HUDEP-2 (cell line): ENCODE measurements at regions not wholly inside any gene's neighbourhood (a gene's known extent, or its start where the extent isn't known, plus 50 kb on each side); places are given as distances from the start of the nearest gene placed in this dataset.

Experiments
- DNase-seq, 76 experiments: peaks; one replicate each; lab custom pipeline; 2025; ENCODE audit not compliant: unreplicated experiment in 76 of 76; lab: John Stamatoyannopoulos, UW

DNA sequence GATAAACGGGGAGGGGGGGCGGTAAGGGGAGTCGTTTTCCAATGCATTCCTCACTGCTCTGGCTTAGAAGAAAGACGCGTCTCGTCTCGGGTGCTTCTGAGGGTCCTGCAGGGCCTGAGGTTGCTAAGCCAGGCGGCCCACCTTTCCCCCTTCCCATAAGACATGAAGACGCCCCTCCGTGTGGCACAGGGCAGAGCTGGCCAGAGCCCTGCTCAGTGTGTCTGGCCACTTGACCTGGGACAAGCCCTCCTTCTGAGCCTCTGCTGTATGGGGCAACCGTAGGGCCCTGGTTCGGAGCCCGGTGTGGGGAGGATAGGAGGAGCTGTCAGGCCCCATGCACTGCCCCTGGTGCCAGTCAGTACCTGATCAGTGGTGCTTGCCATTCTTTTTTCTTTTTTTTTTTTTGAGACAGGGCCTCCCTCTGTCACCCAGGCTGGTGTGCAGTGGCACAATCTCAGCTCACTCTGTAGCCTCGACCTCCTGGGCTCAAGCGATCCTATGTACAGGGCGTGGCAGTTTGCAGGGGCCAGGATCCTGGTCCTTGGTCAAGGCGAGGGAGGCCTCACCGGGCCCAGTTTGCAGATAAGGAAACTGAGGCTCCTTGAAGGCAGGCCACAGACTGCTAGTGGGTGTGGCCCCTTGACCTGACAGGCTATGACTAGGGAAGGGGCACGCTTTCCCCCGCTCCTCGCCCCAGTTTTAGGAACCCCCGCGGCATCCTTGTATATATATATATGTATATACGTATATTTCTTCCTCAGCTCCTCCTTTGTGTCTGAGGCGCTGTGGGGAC lies 172.3 kb upstream of the IER5L start:
- no peak for DNase-seq

DNA sequence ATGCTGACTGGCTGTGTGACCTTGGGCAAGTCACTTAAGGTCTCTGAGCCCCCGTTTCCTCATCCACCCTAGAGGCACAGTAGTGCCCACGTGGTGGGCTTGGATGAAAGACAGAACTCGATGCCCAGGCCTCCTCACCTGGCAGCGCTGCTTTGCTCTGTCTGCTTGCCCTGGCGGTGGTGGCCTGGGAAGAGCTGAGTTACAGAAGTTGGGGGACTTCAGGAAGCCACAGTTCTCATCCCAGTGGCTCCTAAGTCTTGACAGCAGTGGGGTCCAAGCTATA lies 171.5 kb upstream of the IER5L start:
- DNase-seq = no peak

DNA sequence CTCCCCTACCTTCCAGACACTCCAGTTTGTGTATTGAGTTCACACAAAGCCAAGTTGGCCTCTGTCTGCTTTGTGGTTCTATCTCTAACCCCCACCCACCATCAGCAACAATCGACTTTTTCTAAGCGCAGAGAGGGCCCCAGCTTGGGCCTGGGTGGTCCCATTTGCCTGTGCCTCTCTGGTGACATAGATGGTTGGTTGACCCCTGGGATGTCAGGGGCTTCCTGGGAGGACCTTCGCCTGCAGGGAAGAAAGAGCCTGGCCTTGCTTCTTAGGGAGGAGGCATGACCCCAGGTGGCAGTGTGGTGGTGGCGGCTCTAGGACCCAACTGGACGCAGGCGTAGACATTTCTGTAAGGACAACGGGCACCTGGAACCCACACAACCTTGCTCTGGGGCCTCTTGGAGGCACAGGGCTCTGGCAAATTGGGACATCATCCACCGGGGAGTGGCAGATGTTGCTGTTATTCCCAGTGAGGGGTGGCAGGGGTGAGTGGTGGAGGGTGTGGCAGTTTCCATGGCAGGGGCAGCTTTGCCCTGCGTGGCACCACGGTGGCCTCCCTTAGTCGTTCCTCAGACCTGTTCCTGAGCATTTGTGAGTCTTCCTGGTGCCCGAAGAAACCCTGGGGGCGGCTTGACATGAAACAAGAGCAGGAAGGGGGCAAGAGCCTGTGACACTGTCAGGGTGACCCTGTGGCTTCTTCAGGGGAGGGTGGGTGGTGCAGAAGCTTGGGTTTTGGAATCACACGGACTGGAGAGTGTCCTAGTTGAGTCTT lies 171.0 kb upstream of the IER5L start:
- no peak for DNase-seq

DNA sequence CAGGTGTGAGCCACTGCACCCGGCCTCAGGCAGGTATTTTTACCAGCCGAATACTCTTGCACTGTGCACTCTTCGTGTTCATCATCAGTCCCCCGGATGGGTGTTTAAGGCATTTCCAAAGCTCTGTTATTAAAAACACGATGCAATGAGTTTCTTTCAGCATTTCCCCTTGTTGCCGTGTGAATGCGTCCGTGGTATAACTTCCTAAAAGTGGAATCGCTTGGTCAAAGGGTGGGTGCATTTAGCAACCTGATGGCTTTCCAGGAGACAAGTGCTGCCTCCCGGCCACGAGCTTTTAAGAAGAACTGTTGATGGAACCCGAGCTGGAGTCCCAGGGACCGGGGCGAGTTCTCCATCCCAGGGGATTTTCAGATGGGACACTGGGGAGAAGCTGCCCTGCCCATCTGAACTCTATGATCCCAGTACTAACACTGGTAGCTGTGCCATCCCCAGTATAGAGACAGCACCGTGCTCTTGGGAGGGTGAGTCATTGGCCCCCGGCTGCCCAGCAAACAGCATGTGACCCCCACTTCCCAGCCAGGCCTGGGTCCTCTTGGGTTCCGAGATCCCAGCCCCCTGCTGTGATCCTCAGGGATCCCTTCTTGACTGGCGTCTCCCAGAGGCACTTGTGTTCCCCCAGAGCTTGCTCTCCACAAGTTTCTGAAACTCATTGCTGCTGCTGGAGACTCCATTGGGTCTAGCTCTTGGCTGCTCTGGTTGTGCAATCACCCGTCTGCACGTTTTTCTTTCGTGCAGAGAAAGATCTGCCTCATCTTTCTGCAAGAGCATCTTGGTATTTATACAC lies 169.5 kb upstream of the IER5L start:
- no peak for DNase-seq

DNA sequence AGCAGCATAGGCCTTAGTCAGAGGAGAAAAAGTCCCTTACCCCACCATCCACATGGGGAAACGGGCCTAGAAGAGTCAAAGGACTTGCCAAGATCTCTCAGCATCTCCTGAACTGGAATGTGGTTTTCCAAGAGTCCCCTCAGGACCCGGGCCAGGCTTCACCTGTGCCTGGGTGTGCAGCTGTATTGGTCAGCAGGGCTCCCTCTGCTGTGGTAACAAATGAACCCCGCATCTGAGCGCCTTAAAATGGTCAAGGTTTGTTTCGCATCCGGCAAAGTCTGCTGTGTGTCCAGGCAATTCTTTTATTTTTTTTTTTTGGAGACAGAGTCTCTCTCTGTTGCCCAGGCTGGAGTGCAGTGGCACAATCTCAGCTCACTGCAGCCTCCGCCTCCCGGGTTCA lies 168.0 kb upstream of the IER5L start:
- DNase-seq = no peak

DNA sequence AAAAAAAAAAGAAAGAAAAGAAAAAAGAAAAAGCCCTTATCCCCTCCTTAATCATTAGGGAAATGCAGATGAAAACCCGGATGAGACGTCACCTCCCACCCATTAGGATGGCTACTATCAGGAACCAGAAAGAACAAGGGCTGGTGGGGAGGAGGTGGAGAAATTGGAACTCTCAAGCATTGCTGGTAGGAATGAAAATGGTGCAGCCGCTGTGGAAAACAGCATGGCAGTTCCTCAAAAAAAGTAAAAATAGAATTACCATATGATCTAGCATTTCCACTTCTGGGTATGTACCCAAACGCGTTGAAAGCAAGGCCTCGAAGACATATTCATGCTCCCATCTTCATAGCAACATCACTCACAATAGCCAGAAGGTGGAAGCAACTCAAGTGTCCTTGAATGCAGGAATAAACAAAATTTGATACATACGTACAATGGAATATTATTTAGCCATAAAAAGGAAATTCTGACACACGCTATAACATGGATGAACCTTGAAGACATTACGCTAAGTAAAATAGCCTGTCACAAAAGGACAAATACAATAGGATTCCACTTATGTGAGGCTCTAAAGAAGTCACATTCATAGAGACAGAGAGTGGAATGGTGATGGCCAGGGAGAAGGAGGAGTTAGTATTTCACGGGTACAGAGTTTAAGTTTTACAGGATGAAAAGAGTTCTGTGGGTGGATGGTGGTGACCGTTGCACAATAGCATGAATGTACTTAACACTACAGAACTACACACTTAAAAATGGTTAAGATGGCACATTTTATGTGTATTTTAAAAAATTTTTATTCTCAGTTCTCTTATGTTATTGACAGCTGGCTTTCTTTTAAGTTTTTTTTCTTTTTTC lies 166.8 kb upstream of the IER5L start:
- DNase-seq = no peak

DNA sequence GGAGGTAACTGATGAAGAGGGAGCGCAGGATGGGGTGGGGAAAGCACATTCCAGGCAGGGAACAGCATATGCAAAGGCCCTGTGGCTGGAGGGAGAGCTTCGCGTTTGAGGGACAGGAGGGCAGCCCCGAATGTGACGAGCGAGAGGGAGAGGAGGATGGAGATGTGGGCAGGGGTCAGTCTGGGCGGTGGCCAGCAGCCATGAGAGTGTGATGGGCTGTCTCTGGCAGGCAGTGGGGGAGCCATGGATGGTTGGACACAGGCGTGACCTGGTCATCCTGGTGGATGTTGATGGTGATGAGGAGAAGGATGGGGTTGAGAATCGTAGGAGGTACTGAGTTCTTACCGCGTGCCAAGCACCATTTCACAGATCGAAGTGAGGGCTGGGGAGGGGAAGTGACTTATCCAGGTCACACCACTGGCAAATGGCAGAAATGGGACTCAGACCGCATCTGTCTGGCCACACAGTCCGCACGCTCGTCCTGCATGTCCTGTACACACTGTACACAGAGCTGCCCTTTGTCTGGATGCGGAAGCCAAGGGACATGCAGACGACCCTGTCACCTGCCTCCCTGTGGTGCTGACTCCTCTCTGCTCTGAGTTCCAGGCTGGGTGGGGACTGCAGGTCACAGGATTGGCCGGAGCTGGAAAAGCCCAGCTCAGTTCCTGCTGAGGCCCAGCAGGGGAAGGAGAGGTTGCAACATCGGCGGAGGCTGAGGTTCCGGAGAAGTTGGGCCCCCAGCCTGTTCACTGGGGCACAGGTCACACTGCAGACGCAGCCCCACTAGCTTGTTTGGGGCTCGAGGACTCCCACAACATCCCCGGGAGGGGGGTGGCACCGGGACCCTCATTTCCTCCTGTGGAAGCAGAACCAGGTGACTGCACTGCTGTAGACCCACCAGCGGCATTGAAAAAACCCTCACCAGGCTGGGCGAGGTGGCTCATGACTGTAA lies 165.6 kb upstream of the IER5L start:
- no peak for DNase-seq

DNA sequence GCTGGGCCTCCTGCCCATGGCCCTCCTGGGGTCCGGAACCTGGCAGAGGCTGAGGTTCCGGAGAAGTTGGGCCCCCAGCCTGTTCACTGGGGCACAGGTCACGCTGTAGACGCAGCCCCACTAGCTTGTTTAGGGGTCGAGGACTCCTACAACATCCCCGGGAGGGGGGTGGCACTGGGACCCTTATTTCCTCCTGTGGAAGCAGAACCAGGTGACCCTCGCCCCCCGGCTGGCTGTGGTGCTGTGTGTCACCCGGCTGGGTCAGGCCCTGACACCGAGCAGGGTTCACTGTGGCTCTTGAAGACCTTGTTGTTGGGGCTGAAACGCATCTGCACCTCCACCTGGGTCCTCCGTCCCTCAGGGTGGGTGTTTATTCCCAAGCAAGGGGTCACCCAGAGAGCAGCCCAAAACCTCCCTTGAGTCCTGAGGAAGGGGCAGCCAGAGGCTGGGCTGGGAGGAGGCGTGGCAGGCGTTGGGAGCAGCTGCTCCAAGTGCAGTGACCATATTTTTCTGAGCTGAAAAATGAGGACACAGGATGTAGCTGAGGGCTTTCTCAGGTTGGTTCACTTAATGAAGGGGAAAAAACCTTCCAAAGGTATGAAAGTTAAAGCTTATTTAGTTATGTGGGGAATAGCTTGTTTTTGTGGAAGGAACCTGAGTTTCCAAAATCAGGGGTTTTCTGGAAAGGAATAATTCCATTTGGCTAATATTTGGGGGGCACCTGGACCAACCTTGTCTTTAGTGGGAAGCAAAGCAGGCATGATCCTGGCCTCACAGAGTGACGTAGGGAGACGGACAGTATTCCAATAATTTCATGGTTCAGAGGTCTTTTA lies 164.7 kb upstream of the IER5L start:
- no peak for DNase-seq

DNA sequence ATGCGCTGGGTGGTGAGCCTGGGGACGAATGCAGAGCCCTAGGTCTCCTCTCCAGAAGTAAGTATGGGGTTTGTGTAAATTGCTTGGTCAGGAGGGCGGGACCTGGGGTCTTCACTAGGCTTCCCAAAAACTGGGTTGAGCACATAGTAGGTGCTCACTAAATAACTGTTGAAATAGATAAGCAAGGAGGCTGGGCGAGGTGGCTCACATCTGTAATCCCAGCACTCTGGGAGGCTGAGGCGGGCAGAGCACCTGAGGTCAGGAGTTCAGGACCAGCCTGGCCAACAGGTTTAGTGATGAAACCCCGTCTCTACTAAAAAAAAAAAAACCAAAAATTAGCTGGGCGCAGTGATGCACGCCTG lies 163.9 kb upstream of the IER5L start:
- no peak for DNase-seq

DNA sequence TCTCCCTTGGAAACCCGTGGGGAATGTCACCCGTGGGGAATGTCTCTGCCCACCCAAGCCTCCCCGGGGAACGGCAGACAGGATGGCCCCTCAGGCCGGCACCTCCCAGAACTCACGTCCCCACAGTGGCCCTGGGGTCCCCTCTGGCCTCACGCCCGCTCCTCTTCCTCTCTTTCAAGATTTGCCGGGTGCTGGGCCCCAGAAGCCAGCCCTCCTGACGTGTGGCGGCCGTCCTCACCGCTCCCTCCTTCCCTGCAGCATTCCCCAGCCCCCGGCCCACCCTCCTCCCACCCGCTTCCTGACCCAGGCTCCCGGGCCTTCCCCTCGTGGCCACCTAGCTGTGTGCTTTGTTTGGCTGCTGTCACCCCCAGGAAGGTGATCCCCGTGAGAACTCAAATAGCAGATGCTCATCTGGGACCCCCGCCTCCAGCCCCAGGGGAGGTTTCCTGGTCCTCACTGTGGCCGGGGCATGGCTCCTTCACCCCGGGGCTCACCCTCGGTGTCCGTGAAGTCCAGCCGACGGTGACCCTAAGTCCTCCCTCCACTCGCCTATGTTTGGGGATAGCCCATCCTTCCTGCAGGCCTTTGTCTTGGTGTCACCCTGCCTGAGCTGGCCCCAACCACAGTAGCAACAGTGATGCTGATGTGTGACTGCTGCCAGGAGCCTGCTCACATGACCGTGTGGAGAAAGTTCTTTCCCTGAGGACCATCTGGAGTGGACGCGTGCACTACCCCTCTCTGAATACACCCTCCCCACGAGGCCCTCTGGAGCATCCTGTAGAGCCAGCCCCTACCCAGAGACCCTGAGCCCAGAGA lies 163.3 kb upstream of the IER5L start:
- no peak for DNase-seq

DNA sequence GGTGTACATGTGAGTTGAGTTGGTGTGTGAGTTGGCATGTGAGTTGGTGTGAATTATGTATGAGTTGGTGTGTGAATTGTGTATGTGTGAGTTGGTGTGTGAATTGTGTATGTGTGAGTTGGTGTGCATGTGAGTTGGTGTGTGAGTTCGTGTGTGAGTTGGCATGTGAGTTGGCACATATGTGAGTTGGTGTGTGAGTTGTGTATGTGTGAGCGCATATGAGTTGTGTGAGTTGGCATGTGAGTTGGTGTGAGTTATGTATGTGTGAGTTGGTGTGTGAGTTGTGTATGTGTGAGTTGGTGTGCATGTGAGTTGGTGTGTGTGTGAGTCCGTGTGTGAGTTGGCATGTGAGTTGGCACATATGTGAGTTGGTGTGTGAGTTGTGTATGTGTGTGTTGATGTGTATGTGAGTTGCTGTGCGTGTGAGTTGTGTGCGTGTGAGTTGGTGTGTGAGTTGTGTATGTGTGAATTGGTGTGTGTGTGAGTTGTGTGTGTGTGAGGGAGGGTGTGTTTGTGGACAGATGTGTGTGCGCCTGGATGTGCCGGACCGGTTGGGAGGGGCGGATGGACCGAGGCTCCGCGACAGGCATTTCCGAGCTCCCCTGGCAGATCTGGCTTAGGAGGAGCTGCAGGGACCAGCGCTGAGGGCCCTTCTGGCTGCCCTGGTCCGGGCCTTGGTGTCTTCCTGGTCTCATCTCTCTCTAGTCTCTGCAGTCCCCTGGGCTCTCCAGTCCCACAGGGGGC lies 162.5 kb upstream of the IER5L start:
- DNase-seq = no peak

DNA sequence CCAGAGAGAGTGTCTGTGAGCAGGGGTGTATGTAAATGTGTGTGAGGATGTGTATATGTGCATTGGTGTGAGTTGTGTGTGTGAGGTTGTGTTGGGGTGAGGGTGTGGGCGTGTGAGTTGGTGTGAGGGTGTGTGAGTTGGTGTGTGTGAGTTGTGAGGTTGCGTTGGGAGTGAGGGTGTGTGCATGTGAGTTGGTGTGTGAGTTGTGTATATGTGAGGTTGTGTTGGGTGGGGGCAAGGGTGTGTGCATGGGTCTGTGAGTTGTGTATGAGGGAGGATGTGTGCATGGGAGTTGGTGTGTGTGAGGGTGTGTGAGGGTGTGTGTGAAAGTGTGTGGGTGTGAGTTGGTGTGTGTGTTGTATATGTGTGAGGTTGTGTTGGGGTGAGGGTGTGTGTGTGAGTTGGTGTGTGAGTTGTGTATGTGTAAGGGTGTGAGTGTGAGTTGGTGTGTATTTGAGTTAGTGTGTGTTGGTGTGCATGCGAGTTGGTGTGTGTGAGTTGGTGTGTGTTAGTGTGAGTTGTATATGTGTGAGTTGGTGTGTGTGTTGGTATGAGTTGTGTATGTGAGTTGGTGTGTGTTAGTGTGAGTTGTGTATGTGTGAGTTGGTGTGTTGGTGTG lies 161.6 kb upstream of the IER5L start:
- DNase-seq = no peak

DNA sequence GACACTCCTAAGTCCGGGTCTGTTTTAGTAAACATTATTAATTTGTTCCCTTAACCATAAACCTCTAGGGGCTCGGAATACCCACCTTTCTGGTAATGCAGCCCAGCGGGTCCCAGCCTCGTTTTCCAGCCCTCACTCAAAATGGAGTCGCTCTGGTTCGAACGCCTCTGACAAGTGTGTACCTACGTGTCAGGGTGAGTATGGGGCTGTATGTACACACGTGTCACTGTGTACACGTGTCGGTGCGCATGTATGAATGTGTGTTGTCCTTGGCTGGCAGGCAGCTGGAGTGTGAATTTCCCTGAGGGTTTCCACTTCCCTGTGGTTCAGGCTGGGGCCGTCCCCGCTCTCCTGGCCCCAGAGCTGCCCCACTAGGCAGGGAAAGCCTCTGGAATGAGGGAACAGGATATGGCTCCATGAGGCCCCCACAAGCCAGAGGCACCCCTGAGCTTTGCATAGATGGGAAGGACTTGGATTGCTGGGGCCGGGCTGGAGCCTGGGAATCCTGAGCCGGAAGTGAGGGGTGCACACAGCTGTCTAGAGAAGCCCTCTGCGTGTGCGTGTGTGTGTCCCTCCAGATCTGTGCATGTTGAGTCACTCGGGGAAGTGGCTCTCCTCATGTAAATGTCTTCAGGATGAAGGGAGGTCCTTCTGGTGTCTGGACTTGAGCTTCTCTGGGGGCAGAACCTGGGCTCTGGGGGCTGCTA lies 160.8 kb upstream of the IER5L start:
- DNase-seq = no peak

DNA sequence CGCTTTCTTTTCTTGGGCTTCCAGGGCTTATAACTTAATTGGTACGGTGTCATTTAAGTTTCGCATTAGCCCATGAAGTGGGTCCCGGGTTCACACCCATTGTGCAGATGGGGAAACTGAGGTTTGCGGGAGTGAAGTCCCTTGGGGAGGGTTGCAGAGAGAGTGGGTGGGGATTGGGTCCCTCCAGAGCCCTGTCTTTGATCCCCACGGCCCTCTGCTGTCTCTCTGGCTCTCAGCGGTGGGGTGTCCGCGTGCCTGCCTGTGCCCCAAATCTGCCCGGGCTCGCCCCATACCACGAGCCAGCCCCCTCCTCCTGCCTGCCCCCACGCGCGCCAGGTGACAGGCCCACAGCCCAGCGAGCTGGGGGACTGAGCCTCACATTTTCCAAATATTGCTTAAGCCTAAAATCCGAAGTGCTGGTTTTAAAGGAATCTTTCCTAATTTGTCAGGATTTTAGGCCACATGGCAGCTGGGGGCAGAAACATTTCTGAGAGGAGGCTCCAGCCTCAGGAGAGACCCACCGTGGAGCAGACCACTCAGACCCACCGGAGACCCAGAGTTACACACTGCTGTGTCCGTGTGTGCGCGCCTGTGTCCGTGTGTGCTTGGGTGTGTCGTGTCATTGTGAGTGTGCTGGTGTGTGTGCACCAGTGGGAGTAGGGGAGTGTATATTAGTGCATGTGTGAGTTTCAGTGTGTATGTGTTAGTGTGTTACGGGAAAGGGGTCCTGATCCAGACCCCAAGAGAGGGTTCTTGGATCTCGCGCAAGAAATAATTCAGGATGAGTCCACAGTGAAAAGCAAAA lies 159.5 kb upstream of the IER5L start:
- DNase-seq = no peak

DNA sequence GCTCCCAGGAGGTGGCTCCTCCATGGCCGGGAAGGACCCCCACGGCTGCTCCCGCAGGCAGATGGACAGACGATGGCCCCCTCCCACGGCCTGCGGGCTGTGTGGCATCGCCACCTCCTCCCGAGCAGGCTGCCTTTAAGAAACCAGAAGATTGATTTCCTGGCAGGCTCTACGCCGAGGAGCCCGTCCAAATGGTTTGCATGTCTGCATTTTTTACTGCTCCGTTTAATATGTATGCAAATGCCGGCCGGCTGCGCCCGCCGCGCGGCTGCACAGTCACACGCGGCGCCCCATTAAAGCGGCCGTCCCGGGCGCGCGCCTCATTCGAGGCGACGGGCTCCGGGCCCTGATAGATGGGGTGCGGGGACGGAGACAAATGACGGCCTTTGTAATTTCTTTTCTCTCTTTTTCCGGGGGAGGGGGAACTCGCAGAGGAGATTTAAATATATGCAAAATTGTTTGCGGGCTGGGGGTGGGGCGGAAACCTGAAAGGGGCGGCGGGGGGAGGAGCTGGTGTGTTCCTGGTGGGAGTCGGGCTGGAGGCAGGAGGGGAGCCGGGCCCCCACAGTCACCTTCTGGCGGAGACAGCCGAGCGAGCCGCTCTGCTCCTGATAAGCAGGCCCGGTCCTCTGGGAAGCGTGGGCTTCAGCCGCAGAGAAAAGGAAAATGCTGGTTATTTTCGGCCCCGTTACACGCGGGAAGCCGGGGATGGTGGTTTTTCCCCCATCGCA lies 158.7 kb upstream of the IER5L start:
- DNase-seq = no peak
